Activated CD4-positive, alpha-beta T cell treated with anti-CD3 and anti-CD28 coated beads, Interleukin-2, amount 10 ng/mL, durations not matched to agents 24 days and 14 days (primary cell): ENCODE measurements at regions not wholly inside any gene's neighbourhood (a gene's known extent, or its start where the extent isn't known, plus 50 kb on each side); places are given as distances from the start of the nearest gene placed in this dataset.

ENCODE experiments used
- DNase-seq: peaks from one replicate; pipeline ENCODE4 v3.0.0; 2022
- H3K27ac Mint-ChIP-seq: one replicate; pipeline ENCODE4 v1.8.0; 2022; ENCODE audit warnings: mild to moderate bottlenecking, mixed read lengths
- H3K27me3 Mint-ChIP-seq: one replicate; pipeline ENCODE4 v1.8.0; 2022; ENCODE audit warnings: mixed read lengths
- H3K36me3 Mint-ChIP-seq: one replicate; pipeline ENCODE4 v1.8.0; 2022; ENCODE audit warnings: low read depth, mild to moderate bottlenecking, mixed read lengths
- H3K4me1 Mint-ChIP-seq: one replicate; pipeline ENCODE4 v1.8.0; 2021; ENCODE audit warnings: mixed read lengths
- H3K4me3 Mint-ChIP-seq: one replicate; pipeline ENCODE4 v1.8.0; 2022; ENCODE audit warnings: mild to moderate bottlenecking, moderate library complexity, mixed read lengths
- H3K9me3 Mint-ChIP-seq: one replicate; pipeline ENCODE4 v1.8.0; 2021; ENCODE audit warnings: mixed read lengths
- intact Hi-C: fragments of 100-400 bp; cut with micrococcal nuclease; formaldehyde crosslinking; loops from one replicate; pipeline ENCODE4 v1.15.1; 2023

DNA sequence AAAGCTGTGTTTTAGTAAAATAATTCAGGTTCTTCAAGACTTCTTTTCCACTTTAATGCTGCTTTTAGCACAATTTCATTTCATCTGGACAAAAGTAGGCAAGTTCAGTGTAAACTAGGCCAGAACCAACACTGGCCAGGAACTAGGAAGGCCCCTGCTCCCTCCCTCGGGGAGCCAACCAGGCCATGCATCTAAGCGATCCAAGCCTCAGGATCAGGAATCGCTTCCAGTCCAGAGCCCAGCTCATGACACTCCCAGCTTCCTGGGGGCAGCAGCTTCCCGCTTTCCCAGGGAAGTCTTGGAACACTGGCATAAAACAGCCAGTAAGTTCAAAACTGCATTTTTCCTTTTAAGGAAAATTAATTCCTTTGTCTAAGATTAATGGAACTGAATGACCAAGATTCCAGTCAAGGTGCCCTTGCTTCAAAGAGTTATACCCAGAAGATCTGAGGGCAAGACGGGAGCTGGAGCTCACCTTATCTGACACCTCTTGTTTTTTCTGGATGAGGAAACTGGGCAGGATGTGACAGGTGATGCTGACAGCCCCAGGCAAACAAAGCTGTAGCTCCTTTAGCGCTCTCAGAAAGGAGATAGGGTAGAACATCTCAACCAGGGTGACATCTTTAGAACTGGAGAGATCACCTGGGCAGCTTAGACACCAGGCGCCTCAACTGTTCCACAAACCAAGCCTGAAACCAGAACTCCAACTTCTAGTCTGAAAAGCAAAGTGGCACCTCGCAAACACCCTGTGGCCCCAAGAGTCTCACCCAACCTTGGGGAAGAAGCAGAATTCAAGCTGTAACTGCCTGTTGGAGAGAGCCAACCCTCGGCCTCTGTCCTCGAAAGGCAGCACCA, 61.4 kb upstream of the PNMA1 start:
- peaks cover 2% of the 10 kb centered on the region for H3K36me3 Mint-ChIP-seq
- peaks cover 57% of the 10 kb centered on the region for H3K4me1 Mint-ChIP-seq
- no peak overlapping the region for H3K27ac Mint-ChIP-seq
- DNase-seq, result peak; percentile 58
- no peaks in the 10 kb centered on the region for H3K27me3 Mint-ChIP-seq
- no peak overlapping the region for H3K4me3 Mint-ChIP-seq
- no peaks in the 10 kb centered on the region for H3K9me3 Mint-ChIP-seq
- intact Hi-C loops, result no loop called here

DNA sequence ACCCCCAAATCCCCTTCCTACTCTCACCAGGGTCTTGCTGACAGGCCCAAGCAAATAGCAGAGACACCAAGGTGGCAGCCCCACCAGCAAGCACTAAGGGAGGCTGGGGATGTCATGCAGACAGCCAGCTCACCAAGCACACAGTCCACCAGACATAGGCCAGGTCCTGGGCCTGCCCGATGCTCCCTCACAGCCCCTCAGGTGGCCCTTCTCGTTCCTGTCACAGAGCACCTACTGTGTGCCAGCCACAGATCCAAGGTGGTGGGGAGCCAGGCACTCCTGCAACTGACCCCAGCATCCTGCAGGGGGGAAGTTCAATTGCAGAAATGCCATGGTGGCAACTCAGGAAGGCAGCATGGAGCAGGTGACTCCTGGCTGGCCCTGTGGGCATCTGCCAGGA, 60.5 kb upstream of the PNMA1 start:
- Mint-ChIP-seq H3K36me3 (peaks cover 2% of the 10 kb centered on the region), H3K27me3 (no peaks in the 10 kb centered on the region), H3K4me1 (peaks cover 62% of the 10 kb centered on the region), H3K4me3 (no peak overlapping the region), H3K9me3 (no peaks in the 10 kb centered on the region), H3K27ac (peak overlapping the region; percentile 32)
- intact Hi-C loops, result loop anchor here (1.0 kb wide), 1 partner anchor 12 kb away; no protein-coding TSS in a partner anchor
- DNase-seq, result no peak

DNA sequence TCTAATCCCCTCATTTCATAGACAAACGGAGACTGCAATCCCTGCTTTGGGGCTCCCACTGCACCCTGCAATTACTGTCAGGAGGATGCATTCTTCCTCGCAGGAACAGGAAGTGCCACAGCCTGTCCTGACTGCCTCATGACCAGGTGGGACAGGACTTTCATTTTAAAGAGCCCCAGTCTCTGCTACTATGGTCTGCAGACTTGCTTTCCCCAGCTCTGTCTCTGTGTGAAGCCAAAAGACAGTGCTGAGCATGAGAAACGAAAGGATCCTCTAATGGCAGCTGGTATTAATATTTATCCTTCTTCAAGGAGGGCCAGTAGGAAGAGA, 60.0 kb upstream of the PNMA1 start:
- H3K27me3 Mint-ChIP-seq, result no peaks in the 10 kb centered on the region
- peaks cover 62% of the 10 kb centered on the region for H3K4me1 Mint-ChIP-seq
- H3K36me3 Mint-ChIP-seq, result peaks cover 2% of the 10 kb centered on the region
- no peaks in the 10 kb centered on the region for H3K9me3 Mint-ChIP-seq
- peak overlapping the region; percentile 32 for H3K27ac Mint-ChIP-seq
- peak; percentile 57 for DNase-seq
- intact Hi-C loops, result loop anchor here (1.0 kb wide), 1 partner anchor 12 kb away; no protein-coding TSS in a partner anchor
- no peak overlapping the region for H3K4me3 Mint-ChIP-seq

DNA sequence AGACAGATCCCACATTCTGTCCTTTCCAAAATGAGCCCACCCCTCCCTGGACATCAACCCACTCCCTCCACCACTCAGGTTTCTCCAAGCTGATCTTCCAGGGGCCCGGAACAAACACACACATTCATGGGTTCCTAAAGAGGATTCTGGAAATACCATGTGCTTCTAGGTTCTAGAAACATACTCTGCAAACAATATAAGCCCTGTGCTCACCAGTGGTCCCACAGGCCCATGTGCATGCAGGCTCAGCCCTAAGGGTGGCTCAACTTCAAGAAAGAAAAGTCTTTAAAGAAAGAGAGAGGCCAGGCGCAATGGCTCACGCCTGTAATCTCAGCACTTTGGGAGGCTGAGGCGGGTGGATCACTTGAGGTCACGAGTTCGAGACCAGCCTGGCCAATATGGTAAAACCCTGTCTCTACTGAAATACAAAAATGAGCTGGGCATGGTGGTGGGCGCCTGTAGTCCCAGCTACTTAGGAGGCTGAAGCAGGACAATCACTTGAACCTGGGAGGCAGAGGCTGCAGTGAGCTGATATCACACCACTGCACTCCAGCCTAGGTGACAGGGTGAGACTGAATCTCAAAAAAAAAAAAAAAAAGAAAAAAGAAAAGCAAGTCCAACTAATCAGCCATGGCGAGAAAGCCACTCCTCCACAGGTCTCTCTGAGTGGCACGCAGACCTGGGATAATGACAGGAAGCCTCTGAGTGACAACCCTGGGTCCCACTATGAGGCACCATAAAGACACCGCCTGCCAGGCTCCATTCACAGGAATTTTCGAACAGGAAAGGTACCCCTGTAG, 59.5 kb upstream of the PNMA1 start:
- Mint-ChIP-seq H3K4me3 (no peak overlapping the region), H3K4me1 (peaks cover 63% of the 10 kb centered on the region), H3K9me3 (no peaks in the 10 kb centered on the region), H3K27ac (peak overlapping the region; percentile 12), H3K27me3 (no peaks in the 10 kb centered on the region), H3K36me3 (no peaks in the 10 kb centered on the region)
- peak; percentile 55 for DNase-seq
- intact Hi-C loops, result loop anchor here (1.0 kb wide), 1 partner anchor 13 kb away; no protein-coding TSS in a partner anchor

DNA sequence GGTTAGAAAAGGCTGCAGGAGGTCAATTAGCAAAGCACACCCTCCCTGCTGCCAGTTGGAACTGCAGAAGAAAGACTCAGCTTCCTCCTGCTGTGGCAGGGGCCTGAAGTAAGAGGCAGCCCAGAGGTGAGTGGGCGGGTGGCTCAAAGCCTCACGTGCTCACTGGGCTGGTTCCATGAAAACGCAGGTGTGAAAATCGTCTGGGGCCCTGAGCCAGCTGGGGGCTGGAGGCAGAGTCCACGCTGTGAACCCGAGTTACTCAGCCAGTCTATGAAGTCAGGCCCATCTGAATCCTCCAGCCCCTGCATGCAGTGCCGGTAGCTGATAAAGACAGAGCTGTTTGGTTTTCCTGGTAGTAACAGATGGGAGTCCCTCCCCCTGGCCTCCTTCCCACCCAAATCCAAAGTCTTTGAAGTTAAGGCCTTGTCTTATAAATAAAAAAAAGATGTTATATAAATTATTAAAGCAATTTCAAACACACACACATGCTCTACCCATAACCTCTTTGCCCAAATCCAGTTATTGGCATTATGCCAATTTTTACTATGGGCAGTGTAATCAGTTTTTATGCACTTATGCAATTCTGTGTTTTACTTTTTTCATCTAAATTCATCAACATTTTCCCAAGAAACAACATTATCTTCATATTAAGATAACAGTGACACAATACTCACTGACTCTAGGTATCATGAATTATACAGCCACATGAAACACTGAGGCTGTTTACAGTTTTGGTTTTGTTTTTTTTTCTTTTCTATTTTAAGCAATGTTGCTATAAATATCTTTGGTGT, 57.9 kb upstream of the PNMA1 start:
- intact Hi-C loops, result loop anchor here (1.0 to 2.0 kb wide), 2 partner anchors 11 to 17 kb away; no protein-coding TSS in a partner anchor
- H3K9me3 Mint-ChIP-seq, result no peaks in the 10 kb centered on the region
- H3K4me1 Mint-ChIP-seq, result peaks cover 55% of the 10 kb centered on the region
- H3K4me3 Mint-ChIP-seq, result peak overlapping the region; percentile 49
- no peaks in the 10 kb centered on the region for H3K36me3 Mint-ChIP-seq
- H3K27me3 Mint-ChIP-seq, result no peaks in the 10 kb centered on the region
- DNase-seq, result peak; percentile 87
- H3K27ac Mint-ChIP-seq, result peak overlapping the region; percentile 81

DNA sequence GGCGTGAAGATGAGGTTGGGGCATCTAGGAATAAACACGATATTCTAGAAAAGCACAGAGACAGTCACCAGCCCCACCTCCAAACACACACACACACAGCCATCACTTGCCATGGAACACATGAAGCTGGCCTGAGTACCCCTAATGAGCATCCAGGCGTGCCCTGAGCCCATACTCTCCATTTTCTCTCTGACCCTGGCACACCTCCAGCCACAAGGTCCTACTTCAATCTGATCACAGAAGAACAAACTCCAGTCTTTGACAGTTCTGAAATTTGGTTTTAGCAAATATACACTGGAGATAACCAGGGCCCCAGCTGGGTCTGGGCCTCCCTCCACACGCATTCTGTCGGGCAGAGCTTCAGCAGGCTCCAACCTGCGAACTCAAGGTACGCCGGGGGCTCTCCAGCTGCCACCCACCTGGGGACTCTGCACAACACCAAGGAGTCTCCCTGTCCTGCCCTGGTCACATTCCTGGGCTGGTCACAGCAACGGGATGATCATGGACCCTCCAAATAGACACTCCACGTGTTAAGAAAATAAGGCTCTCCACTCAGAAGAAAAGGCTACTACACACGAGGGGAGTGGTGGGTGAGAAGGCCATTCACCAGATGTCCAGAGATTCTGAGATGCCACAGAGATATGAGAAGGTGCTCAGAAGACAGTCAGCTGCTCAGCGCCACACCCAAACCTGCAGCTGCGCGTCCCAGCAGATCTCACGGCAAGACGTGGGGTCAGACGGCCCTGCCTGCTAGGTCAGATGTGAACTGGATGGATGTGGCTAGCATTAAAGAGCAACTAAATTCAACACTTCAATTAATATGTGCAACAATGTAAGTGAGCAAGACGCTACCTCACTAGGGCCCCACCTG, 57.0 kb upstream of the PNMA1 start:
- DNase-seq, result peak; percentile 52
- Mint-ChIP-seq H3K36me3 (no peaks in the 10 kb centered on the region), H3K4me1 (peaks cover 55% of the 10 kb centered on the region), H3K27me3 (no peaks in the 10 kb centered on the region), H3K9me3 (no peaks in the 10 kb centered on the region), H3K4me3 (peak overlapping the region; percentile 49), H3K27ac (peak overlapping the region; percentile 81)
- intact Hi-C loops, result loop anchor here (1.0 to 2.0 kb wide), 2 partner anchors 10 to 16 kb away; no protein-coding TSS in a partner anchor

DNA sequence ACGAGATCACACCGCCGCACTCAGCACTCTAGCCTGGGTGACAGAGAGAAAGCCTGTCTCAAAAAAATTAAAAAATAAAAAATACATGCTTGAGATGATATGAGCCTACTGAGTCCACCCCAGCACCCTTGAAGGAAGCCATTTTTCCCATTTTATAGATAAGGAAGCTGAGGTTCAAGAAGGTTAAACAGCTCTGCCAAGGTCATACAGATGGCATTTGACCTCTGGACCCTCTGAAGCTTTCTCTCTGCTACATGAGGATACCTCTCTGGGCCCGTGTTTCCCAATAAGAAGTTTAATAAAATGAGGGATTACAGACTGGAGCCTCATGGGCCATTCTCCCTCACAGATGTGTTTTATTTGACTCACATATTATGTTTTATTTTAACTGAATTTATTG, 53.9 kb upstream of the PNMA1 start:
- no peak for DNase-seq
- no peak overlapping the region for H3K27ac Mint-ChIP-seq
- H3K27me3 Mint-ChIP-seq, result no peaks in the 10 kb centered on the region
- no peaks in the 10 kb centered on the region for H3K9me3 Mint-ChIP-seq
- peaks cover 3% of the 10 kb centered on the region for H3K36me3 Mint-ChIP-seq
- peaks cover 52% of the 10 kb centered on the region for H3K4me1 Mint-ChIP-seq
- H3K4me3 Mint-ChIP-seq, result no peak overlapping the region
- intact Hi-C loops, result no loop called here

DNA sequence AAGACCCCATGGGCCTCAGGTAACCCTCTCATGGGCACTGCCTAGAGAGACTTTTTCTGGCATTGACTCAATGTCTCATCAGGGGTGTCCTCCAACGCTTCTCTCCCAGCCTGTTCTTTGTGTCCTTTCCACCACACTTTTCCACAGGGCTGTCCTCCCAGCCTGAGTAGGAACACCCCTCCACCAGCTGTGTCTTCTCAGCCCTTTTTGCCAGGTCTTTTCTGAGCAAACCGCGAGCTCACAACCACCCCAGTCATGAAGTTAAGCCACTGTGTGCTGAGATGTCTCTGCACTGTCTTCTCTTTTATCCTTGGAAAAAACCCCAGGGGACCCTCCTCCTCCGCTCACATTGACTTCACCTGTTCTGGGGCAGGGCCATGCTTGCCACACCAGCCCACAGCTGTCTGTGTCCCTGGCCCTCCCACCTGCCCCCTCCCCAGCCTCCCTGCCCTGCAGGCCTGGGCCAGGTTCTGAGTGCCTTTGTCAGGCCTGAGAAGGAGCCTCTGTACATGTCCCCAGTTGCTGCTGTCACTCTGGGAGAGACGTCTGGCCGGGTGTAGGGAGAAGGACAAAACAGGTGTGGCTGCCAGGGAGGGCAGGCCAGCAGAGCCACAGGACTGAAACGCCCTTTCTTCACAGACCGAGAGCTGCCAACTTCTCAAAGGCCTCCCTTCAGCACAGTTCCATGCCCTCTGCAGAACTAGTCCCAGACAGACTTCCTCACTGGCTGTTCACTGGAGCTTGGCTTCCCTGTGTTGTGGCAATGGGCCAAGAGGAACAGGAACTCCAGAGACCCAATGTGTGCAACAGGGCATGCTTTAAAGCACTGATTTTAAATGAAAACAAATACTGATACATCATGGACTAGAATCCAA, 50.5 kb upstream of the PNMA1 start:
- peaks cover 2% of the 10 kb centered on the region for H3K27me3 Mint-ChIP-seq
- H3K4me3 Mint-ChIP-seq, result no peak overlapping the region
- intact Hi-C loops, result no loop called here
- peaks cover 50% of the 10 kb centered on the region for H3K4me1 Mint-ChIP-seq
- H3K36me3 Mint-ChIP-seq, result peaks cover 5% of the 10 kb centered on the region
- H3K9me3 Mint-ChIP-seq, result no peaks in the 10 kb centered on the region
- peak overlapping the region; percentile 65 for H3K27ac Mint-ChIP-seq
- no peak for DNase-seq
